ENCODE measurements at regions not wholly inside any gene's neighbourhood (a gene's known extent, or its start where the extent isn't known, plus 50 kb on each side); places are given as distances from the start of the nearest gene placed in this dataset.

DNA sequence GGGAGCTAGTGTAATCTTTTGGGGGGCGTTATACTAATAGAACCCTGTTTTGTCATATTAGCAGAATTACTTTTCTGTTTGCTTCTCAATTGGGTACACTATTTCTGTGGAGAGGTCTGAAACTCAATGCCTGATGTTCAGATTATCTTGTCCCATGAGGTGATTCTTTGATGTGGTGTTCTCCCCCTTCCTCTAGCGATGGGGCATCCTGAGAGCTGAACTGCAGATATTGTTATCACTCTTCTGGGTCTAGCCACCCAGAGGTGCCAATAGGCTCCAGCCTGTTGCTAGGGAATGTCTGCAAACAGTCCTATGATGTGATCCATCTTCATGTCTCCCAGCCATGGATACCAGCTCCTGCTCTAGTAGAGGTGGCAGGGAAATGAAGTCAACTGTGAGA is 233.1 kb upstream of the RASA1 start:
- TF ChIP-seq, protein P1, sequence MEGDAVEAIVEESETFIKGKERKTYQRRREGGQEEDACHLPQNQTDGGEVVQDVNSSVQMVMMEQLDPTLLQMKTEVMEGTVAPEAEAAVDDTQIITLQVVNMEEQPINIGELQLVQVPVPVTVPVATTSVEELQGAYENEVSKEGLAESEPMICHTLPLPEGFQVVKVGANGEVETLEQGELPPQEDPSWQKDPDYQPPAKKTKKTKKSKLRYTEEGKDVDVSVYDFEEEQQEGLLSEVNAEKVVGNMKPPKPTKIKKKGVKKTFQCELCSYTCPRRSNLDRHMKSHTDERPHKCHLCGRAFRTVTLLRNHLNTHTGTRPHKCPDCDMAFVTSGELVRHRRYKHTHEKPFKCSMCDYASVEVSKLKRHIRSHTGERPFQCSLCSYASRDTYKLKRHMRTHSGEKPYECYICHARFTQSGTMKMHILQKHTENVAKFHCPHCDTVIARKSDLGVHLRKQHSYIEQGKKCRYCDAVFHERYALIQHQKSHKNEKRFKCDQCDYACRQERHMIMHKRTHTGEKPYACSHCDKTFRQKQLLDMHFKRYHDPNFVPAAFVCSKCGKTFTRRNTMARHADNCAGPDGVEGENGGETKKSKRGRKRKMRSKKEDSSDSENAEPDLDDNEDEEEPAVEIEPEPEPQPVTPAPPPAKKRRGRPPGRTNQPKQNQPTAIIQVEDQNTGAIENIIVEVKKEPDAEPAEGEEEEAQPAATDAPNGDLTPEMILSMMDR (conservative IDR thresholded peaks at IDR 0.05; ENCODE audit: low read depth, low read length): no peak
- TF ChIP-seq RCOR1 (IDR thresholded peaks at IDR 0.05; ENCODE audit: insufficient replicate concordance, low read length) (no peak), POLR2A (IDR thresholded peaks at IDR 0.05; ENCODE audit: low read depth, low read length) (no peak), MXI1 (IDR thresholded peaks at IDR 0.05; ENCODE audit: borderline replicate concordance, low read depth, low read length) (no peak)
- TF ChIP-seq, protein P2, sequence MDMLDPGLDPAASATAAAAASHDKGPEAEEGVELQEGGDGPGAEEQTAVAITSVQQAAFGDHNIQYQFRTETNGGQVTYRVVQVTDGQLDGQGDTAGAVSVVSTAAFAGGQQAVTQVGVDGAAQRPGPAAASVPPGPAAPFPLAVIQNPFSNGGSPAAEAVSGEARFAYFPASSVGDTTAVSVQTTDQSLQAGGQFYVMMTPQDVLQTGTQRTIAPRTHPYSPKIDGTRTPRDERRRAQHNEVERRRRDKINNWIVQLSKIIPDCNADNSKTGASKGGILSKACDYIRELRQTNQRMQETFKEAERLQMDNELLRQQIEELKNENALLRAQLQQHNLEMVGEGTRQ (IDR thresholded peaks at IDR 0.05; ENCODE audit: low read depth, low read length): no peak
